Loucy (cell line): ENCODE measurements at regions not wholly inside any gene's neighbourhood (a gene's known extent, or its start where the extent isn't known, plus 50 kb on each side); places are given as distances from the start of the nearest gene placed in this dataset.

Experiments
- EZH2phosphoT487 ChIP-seq: fragments of 200-600 bp; IDR thresholded peaks from 2 replicates; pipeline ENCODE4 v1.6.1; 2018; ENCODE audit warnings: antibody characterized with exemption, mild to moderate bottlenecking, moderate library complexity, borderline replicate concordance
- TF ChIP-seq, protein P1 (sequence below): fragments of 200-600 bp; sonication (generic); conservative IDR thresholded peaks from 2 replicates; pipeline ENCODE4 v1.5.1; 2014; ENCODE audit warnings: mild to moderate bottlenecking, antibody characterized with exemption, low read length

- TF ChIP-seq EZH2phosphoT487: no peak
- TF ChIP-seq, protein P1, sequence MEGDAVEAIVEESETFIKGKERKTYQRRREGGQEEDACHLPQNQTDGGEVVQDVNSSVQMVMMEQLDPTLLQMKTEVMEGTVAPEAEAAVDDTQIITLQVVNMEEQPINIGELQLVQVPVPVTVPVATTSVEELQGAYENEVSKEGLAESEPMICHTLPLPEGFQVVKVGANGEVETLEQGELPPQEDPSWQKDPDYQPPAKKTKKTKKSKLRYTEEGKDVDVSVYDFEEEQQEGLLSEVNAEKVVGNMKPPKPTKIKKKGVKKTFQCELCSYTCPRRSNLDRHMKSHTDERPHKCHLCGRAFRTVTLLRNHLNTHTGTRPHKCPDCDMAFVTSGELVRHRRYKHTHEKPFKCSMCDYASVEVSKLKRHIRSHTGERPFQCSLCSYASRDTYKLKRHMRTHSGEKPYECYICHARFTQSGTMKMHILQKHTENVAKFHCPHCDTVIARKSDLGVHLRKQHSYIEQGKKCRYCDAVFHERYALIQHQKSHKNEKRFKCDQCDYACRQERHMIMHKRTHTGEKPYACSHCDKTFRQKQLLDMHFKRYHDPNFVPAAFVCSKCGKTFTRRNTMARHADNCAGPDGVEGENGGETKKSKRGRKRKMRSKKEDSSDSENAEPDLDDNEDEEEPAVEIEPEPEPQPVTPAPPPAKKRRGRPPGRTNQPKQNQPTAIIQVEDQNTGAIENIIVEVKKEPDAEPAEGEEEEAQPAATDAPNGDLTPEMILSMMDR: no peak
These were observed 586.6 kb upstream of the NOVA1 start for GRCh38 chr14:27184427-27184826.
